Stimulated activated naive CD8-positive, alpha-beta T cell treated with anti-CD3 and anti-CD28 coated beads, Interleukin-15, Interleukin-2, amounts not matched to agents 100 U/mL and 50 U/mL, for 24 hours (primary cell): ENCODE measurements at regions not wholly inside any gene's neighbourhood (a gene's known extent, or its start where the extent isn't known, plus 50 kb on each side); places are given as distances from the start of the nearest gene placed in this dataset.
A peak's percentile ranks its signal among the peaks of the same experiment; 100 is the strongest.
"Not testable (repeated sequence)": the region's sequence is repeated elsewhere in the genome, so short reads cannot be mapped to it uniquely, and the experiment has no call there.

ENCODE experiments used
- ATAC-seq: fragments of 150-1000 bp; cut with Tn5 transposase; one replicate; pipeline ENCODE4 v1.10.0; 2021
- DNase-seq: peaks from one replicate; pipeline ENCODE4 v3.0.0; 2021

GRCh38 chr20:53856300-53857295 lies 213.8 kb downstream of the BCAS1 start:
- no peak for ATAC-seq
- DNase-seq, result no peak

- DNase-seq, result no peak
- ATAC-seq, result no peak
These were observed 214.7 kb downstream of the BCAS1 start for GRCh38 chr20:53855733-53856132.

GRCh38 chr20:53854609-53854926 lies 215.8 kb downstream of the BCAS1 start:
- not testable (repeated sequence) for DNase-seq, ATAC-seq

GRCh38 chr20:53853111-53853713 lies 217.2 kb downstream of the BCAS1 start:
- DNase-seq, result no peak
- no peak for ATAC-seq

- DNase-seq (no peak), ATAC-seq (no peak)
These were observed 217.7 kb downstream of the BCAS1 start for GRCh38 chr20:53852691-53853090.

GRCh38 chr20:53852014-53852413 lies 218.4 kb downstream of the BCAS1 start:
- no peak for DNase-seq
- ATAC-seq, result no peak

GRCh38 chr20:53850319-53850718 lies 220.1 kb downstream of the BCAS1 start:
- ATAC-seq, result no peak

GRCh38 chr20:53849471-53850059 lies 220.8 kb downstream of the BCAS1 start:
- ATAC-seq (no peak), DNase-seq (no peak)

More at GRCh38 chr20:53850319-53850718, 220.1 kb downstream of the BCAS1 start:
- no peak for DNase-seq

GRCh38 chr20:53848304-53848703 lies 222.1 kb downstream of the BCAS1 start:
- ATAC-seq, result no peak
- DNase-seq, result no peak

- DNase-seq (no peak), ATAC-seq (no peak)
These were observed 222.6 kb downstream of the BCAS1 start for GRCh38 chr20:53847837-53848170.

- no peak for ATAC-seq
These were observed 223.1 kb downstream of the BCAS1 start for GRCh38 chr20:53847139-53847836.

GRCh38 chr20:53846640-53847039 lies 223.8 kb downstream of the BCAS1 start:
- DNase-seq (no peak), ATAC-seq (no peak)

More at GRCh38 chr20:53847139-53847836, 223.1 kb downstream of the BCAS1 start:
- no peak for DNase-seq

GRCh38 chr20:53845980-53846379 lies 224.4 kb downstream of the BCAS1 start:
- ATAC-seq (no peak), DNase-seq (no peak)

GRCh38 chr20:53844259-53844658 lies 226.1 kb downstream of the BCAS1 start:
- ATAC-seq, result no peak
- no peak for DNase-seq

- no peak for ATAC-seq
- DNase-seq, result no peak
These were observed 226.7 kb downstream of the BCAS1 start for GRCh38 chr20:53843645-53844044.

- ATAC-seq (peak; percentile 68), DNase-seq (peak; percentile 37)
These were observed 227.9 kb downstream of the BCAS1 start for GRCh38 chr20:53842301-53843099.

GRCh38 chr20:53841741-53842140 lies 228.7 kb downstream of the BCAS1 start:
- ATAC-seq (no peak), DNase-seq (no peak)

GRCh38 chr20:53840532-53840931 lies 229.9 kb downstream of the BCAS1 start:
- no peak for DNase-seq
- no peak for ATAC-seq

- DNase-seq, result peak; percentile 63
These were observed 230.8 kb downstream of the BCAS1 start for GRCh38 chr20:53839423-53840176.

GRCh38 chr20:53838311-53838868 lies 232.0 kb downstream of the BCAS1 start:
- ATAC-seq (no peak), DNase-seq (no peak)

More at GRCh38 chr20:53839423-53840176, 230.8 kb downstream of the BCAS1 start:
- peak; percentile 45 for ATAC-seq
